HG03469 (cell line): ENCODE measurements at regions not wholly inside any gene's neighbourhood (a gene's known extent, or its start where the extent isn't known, plus 50 kb on each side); places are given as distances from the start of the nearest gene placed in this dataset.

Source experiments
- ATAC-seq: cut with Tn5 transposase; IDR thresholded peaks from one replicate; pipeline ENCODE4 v1.9.1; 2021; ENCODE audit warnings: mild to moderate bottlenecking, moderate library complexity, moderate number of reproducible peaks; ENCODE audit not compliant: unreplicated experiment

DNA sequence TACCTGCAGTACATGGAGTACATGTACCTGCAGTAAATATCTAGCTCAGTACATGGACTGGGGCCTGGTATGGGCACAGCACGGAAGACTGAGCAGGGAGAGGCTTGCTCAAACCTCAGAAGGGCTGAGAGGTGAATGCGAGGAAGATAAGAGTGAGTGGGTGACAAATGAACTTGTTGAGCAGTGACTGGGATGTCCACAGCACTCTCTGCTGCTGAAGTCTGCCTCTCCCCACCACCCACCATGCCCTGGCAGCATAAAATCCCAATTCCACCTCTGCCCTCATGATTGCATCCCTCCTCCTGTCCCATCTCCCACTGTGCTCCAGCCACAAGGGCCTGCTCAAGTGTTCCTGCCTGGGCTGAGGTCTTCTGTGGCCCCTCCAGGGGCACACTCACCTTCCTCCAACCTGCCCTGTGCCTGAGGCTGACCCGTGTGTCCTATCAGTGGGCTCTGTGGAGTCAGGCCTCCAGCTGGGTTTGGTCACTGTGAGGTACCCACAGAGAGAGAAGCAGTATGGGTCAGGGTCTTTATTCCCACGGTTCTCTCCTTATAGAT, 114.2 kb downstream of the FOXD2 start:
- no peak for ATAC-seq

GRCh38 chr1:47554082-47554481, 116.2 kb downstream of the FOXD2 start:
- ATAC-seq: no peak

DNA sequence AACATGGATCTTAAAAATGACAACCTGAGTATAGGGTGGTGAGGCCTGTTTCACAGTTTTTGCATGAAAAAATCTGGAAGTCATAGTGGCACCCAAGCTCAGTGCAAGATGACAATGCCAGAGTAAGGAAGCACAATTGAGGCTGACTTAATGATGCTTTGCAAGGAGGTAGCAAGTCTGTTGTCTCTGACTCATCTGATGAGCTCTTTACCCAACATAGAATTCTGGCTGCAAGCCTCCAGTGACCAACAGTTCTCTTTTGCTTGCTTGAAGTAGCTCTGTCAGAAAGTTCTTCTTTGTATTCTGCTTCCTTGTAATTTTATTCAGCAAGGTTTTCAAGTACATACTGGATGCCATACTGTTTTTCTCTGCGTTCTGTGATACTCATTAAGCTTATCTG, 117.1 kb downstream of the FOXD2 start:
- ATAC-seq: no peak

GRCh38 chr1:47555306-47555705, 117.5 kb downstream of the FOXD2 start:
- no peak for ATAC-seq

GRCh38 chr1:47555841-47556560, 118.2 kb downstream of the FOXD2 start:
- no peak for ATAC-seq

- ATAC-seq: no peak
These were observed 119.2 kb downstream of the FOXD2 start for GRCh38 chr1:47557066-47557465.

- ATAC-seq: no peak
These were observed 121.1 kb downstream of the FOXD2 start for GRCh38 chr1:47558601-47559593.

- ATAC-seq: no peak
These were observed 122.3 kb downstream of the FOXD2 start for GRCh38 chr1:47559944-47560695.

DNA sequence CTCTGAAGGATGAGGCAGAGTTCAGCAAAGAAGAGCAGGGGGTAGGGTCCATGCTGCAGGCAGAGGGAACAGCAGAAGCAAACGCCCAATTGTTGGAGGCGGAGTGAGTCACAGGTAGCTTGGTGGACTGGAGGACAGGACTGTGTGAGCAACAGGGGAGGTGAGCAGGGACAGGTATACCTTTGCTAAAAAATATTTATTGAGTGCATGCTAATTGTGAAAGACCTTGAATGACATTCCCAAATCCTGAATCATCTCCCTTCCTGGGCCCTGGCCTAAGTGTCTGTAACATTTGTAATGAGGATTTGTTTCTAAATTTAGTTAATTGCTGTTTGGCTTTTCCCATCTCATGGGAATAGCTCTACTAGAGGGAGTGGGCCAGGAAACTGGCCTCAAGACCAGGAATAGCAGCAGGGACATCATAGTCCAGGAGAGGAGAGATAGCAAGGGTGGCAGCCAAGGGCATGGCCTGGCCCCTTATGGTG, 123.7 kb downstream of the FOXD2 start:
- no peak for ATAC-seq

DNA sequence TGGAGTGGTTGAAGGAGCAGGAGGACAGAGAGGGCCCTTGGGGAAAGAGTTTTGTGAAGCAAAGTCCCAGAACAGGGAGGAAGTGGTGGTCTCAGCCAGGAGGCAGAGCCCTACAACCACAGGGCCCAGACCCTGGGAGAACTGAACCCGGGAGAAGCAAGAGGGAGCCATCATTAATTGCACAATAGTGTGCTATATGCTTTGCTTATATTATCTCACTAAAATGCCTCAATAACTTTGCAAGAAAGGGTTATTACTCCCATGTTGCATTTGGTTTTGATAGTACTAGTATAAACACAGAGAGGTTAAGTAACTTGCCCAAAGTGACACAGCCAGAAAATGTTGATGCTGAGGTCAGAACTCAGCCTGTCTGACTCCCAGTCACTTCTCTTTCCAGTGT, 124.3 kb downstream of the FOXD2 start:
- ATAC-seq: no peak

- ATAC-seq: no peak
These were observed 125.0 kb downstream of the FOXD2 start for GRCh38 chr1:47562799-47563198.

GRCh38 chr1:47563201-47563600, 125.4 kb downstream of the FOXD2 start:
- no peak for ATAC-seq

- ATAC-seq: no peak
These were observed 126.7 kb downstream of the FOXD2 start for GRCh38 chr1:47564570-47564969.

- ATAC-seq: no peak
These were observed 127.2 kb downstream of the FOXD2 start for GRCh38 chr1:47565092-47565491.

- ATAC-seq: no peak
These were observed 127.8 kb downstream of the FOXD2 start for GRCh38 chr1:47565676-47566075.

DNA sequence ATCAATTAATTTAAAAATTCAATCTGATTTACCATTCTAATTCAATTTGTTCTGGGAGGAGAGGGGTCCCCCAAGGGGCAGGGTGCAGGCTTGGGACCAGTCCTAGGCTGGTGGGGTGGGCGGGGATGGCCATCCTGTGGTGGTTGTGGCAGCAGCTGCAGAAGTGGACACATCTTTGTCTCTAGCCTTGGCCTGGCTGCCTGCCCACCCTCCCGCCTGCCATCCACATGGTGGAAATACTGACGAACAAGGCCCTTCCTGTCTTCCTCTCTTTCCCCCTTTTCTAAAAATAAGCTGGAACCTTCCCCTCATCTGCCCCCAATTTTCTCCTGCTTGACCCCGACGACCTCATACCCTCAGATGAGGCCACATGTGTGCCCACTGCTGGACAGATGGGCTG, 130.9 kb downstream of the FOXD2 start:
- no peak for ATAC-seq

DNA sequence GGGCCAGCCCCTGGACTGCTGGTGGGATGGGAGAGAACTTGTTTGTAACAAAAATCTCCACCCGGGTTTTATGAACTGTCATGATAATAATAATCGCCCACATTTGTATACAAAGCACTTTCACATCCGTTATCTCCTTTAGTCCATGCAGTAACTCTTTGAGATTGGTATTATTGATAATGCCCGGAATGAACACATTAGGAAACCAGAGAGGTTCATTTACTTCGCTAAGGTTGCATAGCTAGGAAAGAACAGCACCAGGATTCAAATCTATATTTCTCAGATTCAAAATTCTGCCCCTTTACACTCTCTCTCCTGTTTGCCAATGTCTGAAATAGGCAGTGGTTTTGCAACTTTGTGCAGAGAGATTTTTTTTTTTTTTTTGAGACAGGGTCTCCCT, 131.4 kb downstream of the FOXD2 start:
- ATAC-seq: no peak

DNA sequence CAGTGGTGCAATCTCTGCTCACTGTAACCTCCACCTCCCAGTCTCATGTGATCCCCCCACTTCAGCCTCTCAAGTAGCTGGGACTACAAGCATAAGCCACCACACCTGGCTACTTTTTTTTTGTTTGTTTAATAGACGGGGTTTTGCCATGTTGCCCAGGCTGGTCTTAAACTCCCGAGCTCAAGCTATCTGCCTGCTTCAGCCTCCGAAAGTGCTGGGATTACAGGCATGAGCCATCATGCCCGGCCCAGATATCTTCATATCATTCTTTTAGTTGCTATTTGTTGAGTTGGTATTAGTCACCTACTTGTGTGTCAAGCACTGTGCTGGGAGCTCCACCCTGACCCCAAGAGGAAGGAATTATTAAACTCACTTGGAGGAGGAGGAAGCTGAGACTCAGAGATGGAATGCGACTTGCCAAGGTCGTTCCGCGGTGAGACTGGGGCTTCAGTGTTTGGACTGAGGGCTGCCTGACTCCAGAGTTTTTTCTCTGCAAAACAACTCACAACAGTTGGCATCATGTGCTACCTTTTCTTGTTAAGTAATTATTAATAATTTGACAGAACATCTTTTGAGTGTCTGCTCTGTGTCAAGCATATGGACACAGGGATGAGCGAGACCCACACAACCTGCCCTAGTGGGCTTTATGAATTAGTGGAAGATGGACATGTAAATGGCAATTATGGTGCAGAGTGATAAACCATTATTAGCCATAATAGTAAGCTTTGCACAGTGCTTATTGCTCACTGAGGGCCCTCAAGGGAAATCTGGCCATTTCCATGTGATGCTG, 132.0 kb downstream of the FOXD2 start:
- ATAC-seq: no peak

- ATAC-seq: no peak
These were observed 133.3 kb downstream of the FOXD2 start for GRCh38 chr1:47571161-47571560.

DNA sequence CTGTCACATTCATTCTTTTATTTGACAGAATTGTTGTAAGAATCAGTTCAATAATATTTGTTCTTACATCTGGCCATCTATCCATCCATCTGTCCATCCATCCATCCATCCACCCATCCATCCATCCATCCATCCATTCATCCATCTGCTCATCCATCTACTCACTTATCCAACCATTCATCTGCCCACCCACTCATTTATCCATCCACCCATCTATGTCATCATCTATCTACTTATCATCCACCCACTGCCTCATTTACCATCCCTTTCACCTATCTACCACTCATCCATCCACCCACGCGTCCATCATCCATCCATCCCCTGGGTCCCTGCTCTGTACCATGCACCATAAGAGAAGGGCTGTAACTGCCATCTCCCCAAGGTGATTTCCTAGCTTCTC, 134.1 kb downstream of the FOXD2 start:
- ATAC-seq: no peak
